ENCODE measurements at regions not wholly inside any gene's neighbourhood (a gene's known extent, or its start where the extent isn't known, plus 50 kb on each side); places are given as distances from the start of the nearest gene placed in this dataset.

GRCh38 chr6:16049168-16049567 lies 79.7 kb upstream of the MYLIP start (continued):
- no peak for TF ChIP-seq ZNF639 (tag by site-specific recombination; IDR thresholded peaks at IDR 0.05)
- no peak for TF ChIP-seq ZNF692 (tag by site-specific recombination; IDR thresholded peaks at IDR 0.05)
- no peak for TF ChIP-seq ZBTB44 (tag by site-specific recombination; IDR thresholded peaks at IDR 0.05)
- no peak for TF ChIP-seq ZNF560 (tag by site-specific recombination; IDR thresholded peaks at IDR 0.05; ENCODE audit: borderline replicate concordance)
- no peak for TF ChIP-seq ZNF175 (tag by site-specific recombination; IDR thresholded peaks at IDR 0.05)

GRCh38 chr6:16048221-16048620 lies 80.7 kb upstream of the MYLIP start:
- H3K36me3 ChIP-seq (ENCODE audit: control insufficient read depth in 2 of 2, insufficient read depth in 1 of 2, low read length in 2 of 2) = no peaks in the 10 kb centered on the region
- no peaks in the 10 kb centered on the region for H3K9me3 ChIP-seq (ENCODE audit: control insufficient read depth, insufficient read depth, low read depth, low read length)
- no peak overlapping the region for H3K27ac ChIP-seq (ENCODE audit: extremely low read depth, low read depth, low read length)
- TF ChIP-seq ZNF174 (tag by site-specific recombination; IDR thresholded peaks at IDR 0.05) (no peak), PRDM2 (tag by site-specific recombination; IDR thresholded peaks at IDR 0.05; ENCODE audit: borderline replicate concordance) (no peak), ZNF426 (tag by site-specific recombination; IDR thresholded peaks at IDR 0.05) (no peak), INSM2 (tag by site-specific recombination; IDR thresholded peaks at IDR 0.05) (no peak), ZNF560 (tag by site-specific recombination; IDR thresholded peaks at IDR 0.05; ENCODE audit: borderline replicate concordance) (no peak), ZNF114 (tag by site-specific recombination; IDR thresholded peaks at IDR 0.05) (no peak), ZNF404 (tag by site-specific recombination; IDR thresholded peaks at IDR 0.05) (no peak), ZNF707 (tag by site-specific recombination; IDR thresholded peaks at IDR 0.05) (no peak), ZNF776 (tag by site-specific recombination; IDR thresholded peaks at IDR 0.05; ENCODE audit: borderline replicate concordance) (no peak), SP7 (tag by site-specific recombination; IDR thresholded peaks at IDR 0.05) (no peak), ZNF501 (tag by site-specific recombination; IDR thresholded peaks at IDR 0.05) (no peak), ZNF747 (tag by site-specific recombination; IDR thresholded peaks at IDR 0.05) (no peak), ZNF266 (tag by site-specific recombination; IDR thresholded peaks at IDR 0.05; ENCODE audit: low read depth) (no peak), ZNF169 (tag by site-specific recombination; IDR thresholded peaks at IDR 0.05) (no peak)
- POLR2A ChIA-PET = no interaction called here
- no peak overlapping the region for H3K4me3 ChIP-seq (ENCODE audit: low read depth, low read length)
- H3K4me1 ChIP-seq (ENCODE audit: control insufficient read depth, insufficient read depth, low read length) = no peaks in the 10 kb centered on the region
- CTCF ChIA-PET = no interaction called here
